ENCODE measurements at regions not wholly inside any gene's neighbourhood (a gene's known extent, or its start where the extent isn't known, plus 50 kb on each side); places are given as distances from the start of the nearest gene placed in this dataset.

- no peak for TF ChIP-seq CTCF (conservative IDR thresholded peaks at IDR 0.05; ENCODE audit: low read length)
- no peak for DNase-seq (ENCODE audit: low read depth)
- no peak overlapping the region for H3K4me3 ChIP-seq (ENCODE audit: low read length)
These were observed 85.2 kb upstream of the ANKRD34C start for GRCh38 chr15:79197285-79197684.

GRCh38 chr15:79195802-79196201, 86.7 kb upstream of the ANKRD34C start:
- no peak overlapping the region for H3K4me3 ChIP-seq (ENCODE audit: low read length)
- DNase-seq (ENCODE audit: low read depth): no peak
- TF ChIP-seq CTCF (conservative IDR thresholded peaks at IDR 0.05; ENCODE audit: low read length): 0 out of 2 replicates have a peak, but pooled peaks have one; percentile 9

- DNase-seq (ENCODE audit: low read depth): no peak
- H3K4me3 ChIP-seq (ENCODE audit: low read length): no peak overlapping the region
- TF ChIP-seq CTCF (conservative IDR thresholded peaks at IDR 0.05; ENCODE audit: low read length): no peak
These were observed 87.3 kb upstream of the ANKRD34C start for GRCh38 chr15:79195239-79195638.

- no peak for TF ChIP-seq CTCF (conservative IDR thresholded peaks at IDR 0.05; ENCODE audit: low read length)
- H3K4me3 ChIP-seq (ENCODE audit: low read length): no peak overlapping the region
These were observed 88.1 kb upstream of the ANKRD34C start for GRCh38 chr15:79194386-79194785.

GRCh38 chr15:79193549-79193948, 89.0 kb upstream of the ANKRD34C start:
- H3K4me3 ChIP-seq (ENCODE audit: low read length): no peak overlapping the region
- TF ChIP-seq CTCF (conservative IDR thresholded peaks at IDR 0.05; ENCODE audit: low read length): no peak
- DNase-seq (ENCODE audit: low read depth): no peak

More at GRCh38 chr15:79194386-79194785, 88.1 kb upstream of the ANKRD34C start:
- DNase-seq (ENCODE audit: low read depth): no peak

GRCh38 chr15:79193103-79193502, 89.4 kb upstream of the ANKRD34C start:
- no peak overlapping the region for H3K4me3 ChIP-seq (ENCODE audit: low read length)
- DNase-seq (ENCODE audit: low read depth): no peak
- no peak for TF ChIP-seq CTCF (conservative IDR thresholded peaks at IDR 0.05; ENCODE audit: low read length)

- no peak overlapping the region for H3K4me3 ChIP-seq (ENCODE audit: low read length)
- no peak for TF ChIP-seq CTCF (conservative IDR thresholded peaks at IDR 0.05; ENCODE audit: low read length)
- peak; percentile 90 for DNase-seq (ENCODE audit: low read depth)
These were observed 90.0 kb upstream of the ANKRD34C start for GRCh38 chr15:79192462-79193036.

All from AG10803 (cell line).